ENCODE measurements at regions not wholly inside any gene's neighbourhood (a gene's known extent, or its start where the extent isn't known, plus 50 kb on each side); places are given as distances from the start of the nearest gene placed in this dataset.

DNA sequence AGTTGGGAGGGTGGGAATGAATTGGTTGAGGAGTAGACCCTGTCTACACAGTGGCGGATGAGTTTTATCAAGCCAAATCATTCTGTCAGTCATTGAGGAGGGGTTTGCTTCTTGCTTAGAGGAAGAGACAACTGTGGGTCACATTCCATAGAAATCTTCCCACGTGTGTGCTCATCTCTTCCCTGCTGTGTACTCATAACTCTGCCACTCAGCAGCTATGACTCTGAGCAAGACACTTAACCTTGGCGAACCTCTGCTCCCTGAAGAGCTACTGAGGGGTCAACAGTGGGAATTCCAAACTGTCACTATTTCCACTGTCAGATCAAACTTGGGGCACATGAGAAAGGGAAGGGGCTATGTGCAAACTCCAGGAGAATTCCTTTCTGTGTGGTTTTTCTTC is 72.6 kb upstream of the COX10 start:
- Histone ChIP-seq H3K9me3 (replicated peaks; ENCODE audit: insufficient read depth, low read length) (no peaks in the 10 kb centered on the region), H3K4me2 (ENCODE audit: low read depth, low read length) (no peak overlapping the region), H4K20me1 (ENCODE audit: insufficient read depth, low read length) (no peaks in the 10 kb centered on the region), H3K27ac (ENCODE audit: low read length) (no peak overlapping the region), H3K9ac (ENCODE audit: low read length) (no peak overlapping the region), H3K27me3 (replicated peaks; ENCODE audit: insufficient read depth, low read length) (no peaks in the 10 kb centered on the region), H3K9me2 (replicated peaks; ENCODE audit: insufficient read depth, low read length) (no peaks in the 10 kb centered on the region), H3F3A (ENCODE audit: insufficient read depth, low read length) (no peaks in the 10 kb centered on the region), H3K4me3 (ENCODE audit: low read length) (no peak overlapping the region), H3K4me1 (ENCODE audit: low read length) (no peaks in the 10 kb centered on the region), H3K36me3 (replicated peaks; ENCODE audit: insufficient read depth, low read length) (no peaks in the 10 kb centered on the region), H2AFZ (ENCODE audit: low read length) (no peak overlapping the region), H3K79me2 (ENCODE audit: low read length) (no peaks in the 10 kb centered on the region)
- no peak for TF ChIP-seq EZH2phosphoT487 (IDR thresholded peaks at IDR 0.05; ENCODE audit: low read length)
- TF ChIP-seq, protein P1, sequence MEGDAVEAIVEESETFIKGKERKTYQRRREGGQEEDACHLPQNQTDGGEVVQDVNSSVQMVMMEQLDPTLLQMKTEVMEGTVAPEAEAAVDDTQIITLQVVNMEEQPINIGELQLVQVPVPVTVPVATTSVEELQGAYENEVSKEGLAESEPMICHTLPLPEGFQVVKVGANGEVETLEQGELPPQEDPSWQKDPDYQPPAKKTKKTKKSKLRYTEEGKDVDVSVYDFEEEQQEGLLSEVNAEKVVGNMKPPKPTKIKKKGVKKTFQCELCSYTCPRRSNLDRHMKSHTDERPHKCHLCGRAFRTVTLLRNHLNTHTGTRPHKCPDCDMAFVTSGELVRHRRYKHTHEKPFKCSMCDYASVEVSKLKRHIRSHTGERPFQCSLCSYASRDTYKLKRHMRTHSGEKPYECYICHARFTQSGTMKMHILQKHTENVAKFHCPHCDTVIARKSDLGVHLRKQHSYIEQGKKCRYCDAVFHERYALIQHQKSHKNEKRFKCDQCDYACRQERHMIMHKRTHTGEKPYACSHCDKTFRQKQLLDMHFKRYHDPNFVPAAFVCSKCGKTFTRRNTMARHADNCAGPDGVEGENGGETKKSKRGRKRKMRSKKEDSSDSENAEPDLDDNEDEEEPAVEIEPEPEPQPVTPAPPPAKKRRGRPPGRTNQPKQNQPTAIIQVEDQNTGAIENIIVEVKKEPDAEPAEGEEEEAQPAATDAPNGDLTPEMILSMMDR (IDR thresholded peaks at IDR 0.05; ENCODE audit: low read length), result no peak
- TF ChIP-seq EZH2 (optimal IDR thresholded peaks at IDR 0.05; ENCODE audit: low read depth, low read length), result no peak
- no peak for DNase-seq

DNA sequence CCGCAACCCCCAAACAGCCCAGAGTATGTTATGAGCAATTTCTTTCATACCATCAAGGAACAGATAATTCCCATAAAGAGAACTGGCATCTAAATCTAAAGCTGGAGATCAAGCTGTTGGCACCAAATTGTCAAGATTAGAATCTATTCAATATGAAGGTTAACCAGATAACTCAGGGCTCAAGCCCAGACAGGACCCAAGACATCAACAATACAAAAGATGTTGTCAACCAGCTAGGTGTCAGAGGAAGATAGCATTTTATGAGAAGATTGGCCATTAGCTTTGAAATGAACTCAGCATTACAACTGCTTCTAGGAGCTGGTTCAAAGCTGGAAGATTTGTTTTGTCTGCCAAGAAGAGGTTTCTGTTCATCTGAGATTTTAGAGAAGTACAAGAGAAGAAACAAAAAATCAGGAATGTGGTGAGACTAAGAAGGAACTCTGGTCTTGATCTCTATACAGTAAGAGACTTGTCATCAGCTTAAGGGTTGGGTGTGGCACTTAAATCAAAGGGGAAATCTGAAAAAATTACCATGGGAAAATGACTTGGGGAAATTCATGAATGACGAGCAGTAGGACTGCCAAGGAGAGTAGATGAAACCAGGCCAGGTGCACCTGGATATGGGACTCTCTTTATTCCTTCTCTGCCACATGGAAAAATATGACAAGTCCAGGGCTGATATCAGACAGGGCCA is 64.2 kb upstream of the COX10 start:
- DNase-seq, result no peak
- Histone ChIP-seq H3K4me2 (ENCODE audit: low read depth, low read length) (no peak overlapping the region), H3K4me3 (ENCODE audit: low read length) (no peak overlapping the region), H4K20me1 (ENCODE audit: insufficient read depth, low read length) (no peaks in the 10 kb centered on the region), H3F3A (ENCODE audit: insufficient read depth, low read length) (no peaks in the 10 kb centered on the region), H3K9me3 (replicated peaks; ENCODE audit: insufficient read depth, low read length) (no peaks in the 10 kb centered on the region), H3K27ac (ENCODE audit: low read length) (no peak overlapping the region), H3K9me2 (replicated peaks; ENCODE audit: insufficient read depth, low read length) (no peaks in the 10 kb centered on the region), H3K27me3 (replicated peaks; ENCODE audit: insufficient read depth, low read length) (no peaks in the 10 kb centered on the region), H3K36me3 (replicated peaks; ENCODE audit: insufficient read depth, low read length) (no peaks in the 10 kb centered on the region), H2AFZ (ENCODE audit: low read length) (no peak overlapping the region), H3K4me1 (ENCODE audit: low read length) (no peaks in the 10 kb centered on the region), H3K9ac (ENCODE audit: low read length) (no peak overlapping the region), H3K79me2 (ENCODE audit: low read length) (no peaks in the 10 kb centered on the region)
- TF ChIP-seq, protein P1 (IDR thresholded peaks at IDR 0.05; ENCODE audit: low read length), result no peak
- TF ChIP-seq EZH2phosphoT487 (IDR thresholded peaks at IDR 0.05; ENCODE audit: low read length), result no peak
- TF ChIP-seq EZH2 (optimal IDR thresholded peaks at IDR 0.05; ENCODE audit: low read depth, low read length), result no peak

DNA sequence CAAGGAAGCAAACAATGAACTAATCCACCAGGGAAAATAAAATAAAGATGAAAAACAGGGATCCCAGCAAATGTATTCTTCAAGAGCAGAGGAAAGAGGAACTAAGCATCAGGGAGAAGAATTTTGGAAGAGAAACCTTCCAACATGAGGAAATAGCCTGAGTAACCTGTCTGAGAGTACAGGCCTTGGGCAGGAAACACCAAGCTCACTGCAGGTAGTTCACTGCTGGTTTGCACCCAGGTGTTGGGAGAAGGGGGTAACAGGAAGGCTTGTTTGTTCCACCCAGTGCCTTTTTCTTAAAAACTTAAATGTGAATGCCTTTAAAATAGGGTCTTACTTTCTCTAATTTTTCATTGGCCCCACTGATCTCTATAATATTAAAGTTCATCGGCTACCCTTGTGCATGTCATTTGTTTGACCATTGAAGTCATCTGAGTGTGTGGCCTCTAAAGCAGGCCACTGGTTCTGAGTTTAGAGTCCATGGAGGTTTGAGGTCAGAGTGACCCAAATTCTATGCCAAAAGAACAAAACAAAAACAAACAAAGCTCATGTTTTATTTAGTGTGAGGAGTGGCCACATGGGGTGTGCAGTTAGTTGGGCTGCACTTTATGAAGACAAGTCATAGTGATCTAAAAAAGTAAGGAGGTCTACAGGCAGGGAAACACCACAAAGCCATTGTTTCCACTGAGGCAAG is 62.9 kb upstream of the COX10 start:
- no peaks in the 10 kb centered on the region for H3K4me1 ChIP-seq (ENCODE audit: low read length)
- no peak overlapping the region for H3K4me3 ChIP-seq (ENCODE audit: low read length)
- no peak overlapping the region for H3K27ac ChIP-seq (ENCODE audit: low read length)
- no peak overlapping the region for H3K9ac ChIP-seq (ENCODE audit: low read length)
- H3K36me3 ChIP-seq (replicated peaks; ENCODE audit: insufficient read depth, low read length), result no peaks in the 10 kb centered on the region
- no peaks in the 10 kb centered on the region for H3K9me3 ChIP-seq (replicated peaks; ENCODE audit: insufficient read depth, low read length)
- no peak overlapping the region for H3K4me2 ChIP-seq (ENCODE audit: low read depth, low read length)
- H3K27me3 ChIP-seq (replicated peaks; ENCODE audit: insufficient read depth, low read length), result no peaks in the 10 kb centered on the region
- no peak for DNase-seq
- H3K79me2 ChIP-seq (ENCODE audit: low read length), result no peaks in the 10 kb centered on the region
- no peaks in the 10 kb centered on the region for H3K9me2 ChIP-seq (replicated peaks; ENCODE audit: insufficient read depth, low read length)
- no peaks in the 10 kb centered on the region for H4K20me1 ChIP-seq (ENCODE audit: insufficient read depth, low read length)
- TF ChIP-seq EZH2 (optimal IDR thresholded peaks at IDR 0.05; ENCODE audit: low read depth, low read length) (no peak), EZH2phosphoT487 (IDR thresholded peaks at IDR 0.05; ENCODE audit: low read length) (no peak)
- TF ChIP-seq, protein P1 (IDR thresholded peaks at IDR 0.05; ENCODE audit: low read length), result no peak
- H2AFZ ChIP-seq (ENCODE audit: low read length), result no peak overlapping the region
- H3F3A ChIP-seq (ENCODE audit: insufficient read depth, low read length), result no peaks in the 10 kb centered on the region
